Right lobe of liver (tissue), 6 donors: ENCODE measurements at regions not wholly inside any gene's neighbourhood (a gene's known extent, or its start where the extent isn't known, plus 50 kb on each side); places are given as distances from the start of the nearest gene placed in this dataset.

Experiments used
- ATAC-seq, 4 donors: fragments of 200-7000 bp; cut with Tn5 transposase; one replicate each; pipeline ENCODE4 v1.9.1; 2020; ENCODE audit warnings: mild to moderate bottlenecking in 4 of 4, moderate library complexity in 4 of 4
- DNase-seq, 3 donors: peaks; one replicate each; pipeline ENCODE4 v3.0.0-alpha.2; 2020
- H3K27ac ChIP-seq, 3 donors: fragments of 200-600 bp; one replicate each; pipeline ENCODE4 v1.8.0; 2022
- H3K27me3 ChIP-seq, 2 donors: fragments of 200-600 bp; one replicate each; pipeline ENCODE4 v1.8.0; 2022
- H3K36me3 ChIP-seq, 4 donors: fragments of 200-600 bp; sonication (generic) in 1 of 4; one replicate each; pipeline versions ENCODE4 v1.5.1 to v1.8.0; 2017 to 2022; ENCODE audit warnings: control low read depth in 1 of 4
- H3K4me1 ChIP-seq, 4 donors: fragments of 200-600 bp; sonication (generic) in 1 of 4; one replicate each; pipeline versions ENCODE4 v1.5.1 to v1.8.0; 2017 to 2022; ENCODE audit warnings: control low read depth in 1 of 4
- H3K4me3 ChIP-seq, 3 donors: fragments of 200-600 bp; one replicate each; pipeline ENCODE4 v1.8.0; 2022
- H3K9me3 ChIP-seq, 4 donors: fragments of 200-600 bp; sonication (generic) in 1 of 4; one replicate each; pipeline versions ENCODE4 v1.5.1 to v1.8.0; 2017 to 2022; ENCODE audit warnings: control low read depth in 1 of 4
- POLR2A ChIP-seq: fragments of 450-650 bp; IDR thresholded peaks from one replicate; pipeline ENCODE4 v1.6.1; 2017; ENCODE audit warnings: antibody characterized with exemption, mild to moderate bottlenecking
- WGBS: methylation state at CpG from one replicate; pipeline ENCODE4 v1.1.6; 2018; ENCODE audit warnings: low coverage, low lambda C conversion rate; ENCODE audit not compliant: insufficient coverage; ENCODE audit errors: missing lambda C conversion rate; 5-methylcytosine and 5-hydroxymethylcytosine counted together
- intact Hi-C, 2 donors: fragments of 100-400 bp; cut with DNase I; formaldehyde crosslinking; loops; one replicate each; pipeline versions ENCODE4 v1.11.2 to v1.14.1; 2022
- TF ChIP-seq, protein P1 (sequence below), 4 donors: fragments of 200-600 bp in 3 of 4; fragments of 450-650 bp in 1 of 4; IDR thresholded peaks; one replicate each; pipeline versions ENCODE4 v1.5.1 to v1.8.0; 2016 to 2022; ENCODE audit warnings: antibody characterized with exemption in 4 of 4, mild to moderate bottlenecking in 2 of 4
- donor health status: DM: no; HTN: yes; CAD: no.
- donor health status: DM: no; HTN: no; CAD: no.
- donor health status: DM: no; HTN: no; CAD: no.
- donor health status: DM: no; HTN: yes; CAD: no.
- donor health status: DM: no; HTN: yes; CAD: no.

DNA sequence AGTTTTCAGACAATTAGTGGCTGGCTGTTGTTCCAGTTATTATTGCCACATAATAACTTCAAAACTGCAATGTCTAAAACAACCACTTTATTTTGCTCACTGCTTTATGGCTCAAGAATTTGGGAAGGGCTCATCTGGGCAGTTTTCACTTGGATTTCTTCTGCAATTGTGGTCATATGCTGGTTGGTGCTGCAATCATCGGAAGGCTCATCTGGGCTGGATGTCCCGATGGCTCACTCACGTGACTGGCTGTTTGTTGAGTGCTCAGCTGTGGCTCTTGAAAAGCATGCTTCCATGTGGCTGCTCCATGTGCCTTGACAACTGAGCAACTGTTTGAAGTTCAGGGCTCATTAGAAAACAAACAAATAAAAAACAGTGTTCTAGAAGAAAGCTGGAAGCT lies 1032.5 kb downstream of the DTWD2 start:
- ATAC-seq (no peak), DNase-seq (no peak)
- intact Hi-C loops = no loop called here
- Histone ChIP-seq H3K36me3 (no peaks in the 10 kb centered on the region), H3K4me3 (no peak overlapping the region), H3K4me1 (no peaks in the 10 kb centered on the region), H3K9me3 (no peaks in the 10 kb centered on the region), H3K27me3 (no peaks in the 10 kb centered on the region), H3K27ac (no peak overlapping the region)
- TF ChIP-seq POLR2A = no peak
- TF ChIP-seq, protein P1, sequence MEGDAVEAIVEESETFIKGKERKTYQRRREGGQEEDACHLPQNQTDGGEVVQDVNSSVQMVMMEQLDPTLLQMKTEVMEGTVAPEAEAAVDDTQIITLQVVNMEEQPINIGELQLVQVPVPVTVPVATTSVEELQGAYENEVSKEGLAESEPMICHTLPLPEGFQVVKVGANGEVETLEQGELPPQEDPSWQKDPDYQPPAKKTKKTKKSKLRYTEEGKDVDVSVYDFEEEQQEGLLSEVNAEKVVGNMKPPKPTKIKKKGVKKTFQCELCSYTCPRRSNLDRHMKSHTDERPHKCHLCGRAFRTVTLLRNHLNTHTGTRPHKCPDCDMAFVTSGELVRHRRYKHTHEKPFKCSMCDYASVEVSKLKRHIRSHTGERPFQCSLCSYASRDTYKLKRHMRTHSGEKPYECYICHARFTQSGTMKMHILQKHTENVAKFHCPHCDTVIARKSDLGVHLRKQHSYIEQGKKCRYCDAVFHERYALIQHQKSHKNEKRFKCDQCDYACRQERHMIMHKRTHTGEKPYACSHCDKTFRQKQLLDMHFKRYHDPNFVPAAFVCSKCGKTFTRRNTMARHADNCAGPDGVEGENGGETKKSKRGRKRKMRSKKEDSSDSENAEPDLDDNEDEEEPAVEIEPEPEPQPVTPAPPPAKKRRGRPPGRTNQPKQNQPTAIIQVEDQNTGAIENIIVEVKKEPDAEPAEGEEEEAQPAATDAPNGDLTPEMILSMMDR (IDR thresholded peaks at IDR 0.05) = no peak
- 76% methylated on average over 3 of the region's 3 CpGs for WGBS

DNA sequence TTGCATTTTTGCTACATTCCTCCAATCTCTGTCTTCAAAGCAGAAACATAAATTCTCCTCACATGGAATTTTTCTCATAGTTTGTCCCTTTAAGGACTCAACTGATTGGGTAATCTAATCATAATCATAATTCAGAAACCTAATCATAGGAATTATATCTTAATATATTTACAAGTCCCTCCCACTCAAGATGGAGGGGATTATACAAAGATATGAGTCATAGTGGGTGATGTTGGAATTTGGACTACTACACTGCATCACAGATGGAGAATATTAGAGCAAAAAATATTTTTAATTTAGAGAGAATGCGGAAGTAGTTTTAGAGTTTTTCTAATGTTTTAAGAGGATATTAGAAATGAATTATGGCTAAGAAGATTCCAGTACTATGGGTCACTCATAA lies 1034.0 kb downstream of the DTWD2 start:
- intact Hi-C loops = no loop called here
- TF ChIP-seq, protein P1 (IDR thresholded peaks at IDR 0.05) = no peak
- TF ChIP-seq POLR2A = no peak
- Histone ChIP-seq H3K9me3 (no peaks in the 10 kb centered on the region), H3K4me1 (no peaks in the 10 kb centered on the region), H3K4me3 (no peak overlapping the region), H3K27ac (no peak overlapping the region), H3K36me3 (no peaks in the 10 kb centered on the region), H3K27me3 (no peaks in the 10 kb centered on the region)
- WGBS = 100% methylated on average over 1 of the region's 1 CpG
- ATAC-seq = no peak
- no peak for DNase-seq

DNA sequence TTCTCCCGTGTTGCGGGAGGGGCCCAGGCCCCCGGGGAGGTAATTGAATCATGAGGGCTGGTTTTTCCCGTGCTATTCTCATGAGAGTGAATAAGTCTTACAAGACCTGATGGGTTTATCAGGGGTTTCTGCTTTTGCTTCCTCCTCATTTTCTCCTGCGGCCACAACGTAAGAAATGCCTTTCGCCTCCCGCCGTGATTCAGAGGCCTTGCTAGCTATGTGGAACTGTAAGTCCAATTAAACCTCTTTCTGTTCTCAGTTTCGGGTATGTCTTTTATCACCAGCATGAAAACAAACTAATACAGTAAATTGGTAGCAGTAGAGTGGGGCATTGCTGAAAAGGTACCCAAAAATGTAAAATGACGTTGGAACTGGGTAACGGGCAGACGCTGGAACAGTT lies 1035.1 kb downstream of the DTWD2 start:
- no peak for DNase-seq
- intact Hi-C loops = no loop called here
- TF ChIP-seq, protein P1 (IDR thresholded peaks at IDR 0.05) = no peak
- no peak for TF ChIP-seq POLR2A
- no peak for ATAC-seq
- WGBS = 83% methylated on average over 11 of the region's 13 CpGs
- no peaks in the 10 kb centered on the region for H3K9me3 ChIP-seq
- H3K27ac ChIP-seq = no peak overlapping the region
- H3K36me3 ChIP-seq = no peaks in the 10 kb centered on the region
- H3K4me1 ChIP-seq = no peaks in the 10 kb centered on the region
- H3K4me3 ChIP-seq = no peak overlapping the region
- no peaks in the 10 kb centered on the region for H3K27me3 ChIP-seq

DNA sequence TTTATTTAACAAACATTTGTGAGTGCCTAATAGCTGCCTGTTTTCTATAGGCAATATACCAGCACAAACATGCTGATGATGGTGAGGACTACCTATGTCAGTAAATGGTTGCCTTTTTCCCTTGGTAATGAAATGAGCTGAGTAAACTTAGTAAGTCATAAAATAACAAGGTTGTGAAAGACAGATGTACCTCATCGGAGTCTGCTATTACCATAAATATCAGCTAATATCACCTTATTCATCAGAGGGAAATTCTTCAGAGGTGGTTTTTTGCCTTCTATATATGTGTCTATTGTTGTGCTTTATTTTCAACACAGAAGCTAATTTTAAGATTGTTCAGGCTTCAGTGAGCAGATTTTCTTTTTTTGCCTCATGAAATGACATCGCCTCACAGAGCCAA lies 1040.5 kb downstream of the DTWD2 start:
- H3K9me3 ChIP-seq = no peaks in the 10 kb centered on the region
- no peak for DNase-seq
- H3K4me3 ChIP-seq = no peak overlapping the region
- no peak for ATAC-seq
- 83% methylated on average over 2 of the region's 2 CpGs for WGBS
- intact Hi-C loops = no loop called here
- H3K4me1 ChIP-seq = no peaks in the 10 kb centered on the region
- H3K27ac ChIP-seq = no peak overlapping the region
- no peaks in the 10 kb centered on the region for H3K27me3 ChIP-seq
- no peaks in the 10 kb centered on the region for H3K36me3 ChIP-seq
- TF ChIP-seq POLR2A = no peak
- TF ChIP-seq, protein P1 (IDR thresholded peaks at IDR 0.05) = no peak

DNA sequence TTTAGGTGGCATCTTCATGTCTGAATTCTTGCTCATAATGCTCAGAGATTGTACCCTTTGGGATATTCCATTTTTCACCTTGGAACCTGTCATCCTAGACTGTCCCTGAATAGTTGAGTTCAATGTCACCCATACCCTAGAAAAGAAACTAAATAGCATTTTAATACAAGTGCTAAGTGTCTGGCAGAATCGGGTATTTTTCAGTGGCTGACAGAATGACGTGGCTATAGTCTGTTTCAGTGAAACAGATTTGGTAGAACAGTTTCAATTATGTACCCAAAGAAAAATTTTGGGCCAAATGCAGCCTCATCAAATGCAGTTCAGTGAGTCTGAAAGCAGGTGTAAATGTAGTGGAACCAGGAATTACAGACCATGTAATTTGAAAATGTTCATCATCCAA lies 1041.2 kb downstream of the DTWD2 start:
- H3K27ac ChIP-seq = no peak overlapping the region
- WGBS = 63% methylated on average over 2 of the region's 2 CpGs
- TF ChIP-seq, protein P1 (IDR thresholded peaks at IDR 0.05) = no peak
- TF ChIP-seq POLR2A = no peak

More for the DNA sequence above, 1041.2 kb downstream of the DTWD2 start:
- intact Hi-C loops = no loop called here
- H3K4me1 ChIP-seq = no peaks in the 10 kb centered on the region
- no peaks in the 10 kb centered on the region for H3K36me3 ChIP-seq
- H3K27me3 ChIP-seq = no peaks in the 10 kb centered on the region
- no peak for ATAC-seq
- DNase-seq = no peak
- H3K9me3 ChIP-seq = no peaks in the 10 kb centered on the region
- H3K4me3 ChIP-seq = no peak overlapping the region
